ENCODE measurements at regions not wholly inside any gene's neighbourhood (a gene's known extent, or its start where the extent isn't known, plus 50 kb on each side); places are given as distances from the start of the nearest gene placed in this dataset.
"Not testable (repeated sequence)": the region's sequence is repeated elsewhere in the genome, so short reads cannot be mapped to it uniquely, and the experiment has no call there.

- no peak for DNase-seq
Measured at GRCh38 chr2:129467012-129467779, 512.3 kb upstream of the RAB6C start.

- DNase-seq, result no peak
Measured at GRCh38 chr2:129467941-129468340, 511.5 kb upstream of the RAB6C start.

GRCh38 chr2:129468879-129469278 is 510.6 kb upstream of the RAB6C start:
- DNase-seq, result no peak

GRCh38 chr2:129469389-129469788 is 510.1 kb upstream of the RAB6C start:
- no peak for DNase-seq

- DNase-seq, result no peak
Measured at GRCh38 chr2:129469871-129470270, 509.6 kb upstream of the RAB6C start.

- no peak for DNase-seq
Measured at GRCh38 chr2:129478902-129479517, 500.5 kb upstream of the RAB6C start.

- no peak for DNase-seq
Measured at GRCh38 chr2:129479892-129480291, 499.6 kb upstream of the RAB6C start.

GRCh38 chr2:129480790-129481189 is 498.7 kb upstream of the RAB6C start:
- DNase-seq, result no peak

- DNase-seq, result no peak
Measured at GRCh38 chr2:129481306-129482219, 497.9 kb upstream of the RAB6C start.

GRCh38 chr2:129482626-129483025 is 496.8 kb upstream of the RAB6C start:
- no peak for DNase-seq

GRCh38 chr2:129483366-129483765 is 496.1 kb upstream of the RAB6C start:
- no peak for DNase-seq

GRCh38 chr2:129484999-129485897 is 494.2 kb upstream of the RAB6C start:
- no peak for DNase-seq

GRCh38 chr2:129488376-129488775 is 491.1 kb upstream of the RAB6C start:
- DNase-seq, result no peak

- no peak for DNase-seq
Measured at GRCh38 chr2:129490641-129491040, 488.8 kb upstream of the RAB6C start.

- DNase-seq, result no peak
Measured at GRCh38 chr2:129491308-129491707, 488.2 kb upstream of the RAB6C start.

- no peak for DNase-seq
Measured at GRCh38 chr2:129492548-129492947, 486.9 kb upstream of the RAB6C start.

GRCh38 chr2:129499747-129500146 is 479.7 kb upstream of the RAB6C start:
- no peak for DNase-seq

GRCh38 chr2:129502781-129503180 is 476.7 kb upstream of the RAB6C start:
- DNase-seq, result no peak

GRCh38 chr2:129504646-129505045 is 474.8 kb upstream of the RAB6C start:
- DNase-seq, result no peak

- DNase-seq, result no peak
Measured at GRCh38 chr2:129518937-129519336, 460.5 kb upstream of the RAB6C start.

GRCh38 chr2:129532158-129532557 is 447.3 kb upstream of the RAB6C start:
- not testable (repeated sequence) for DNase-seq

GRCh38 chr2:129548880-129549279 is 430.6 kb upstream of the RAB6C start:
- DNase-seq, result no peak

- DNase-seq, result no peak
Measured at GRCh38 chr2:129550536-129550935, 428.9 kb upstream of the RAB6C start.

Data from HCEC 1CT (cell line).